ENCODE measurements at regions not wholly inside any gene's neighbourhood (a gene's known extent, or its start where the extent isn't known, plus 50 kb on each side); places are given as distances from the start of the nearest gene placed in this dataset.
A peak's percentile ranks its signal among the peaks of the same experiment; 100 is the strongest.

- no peak for DNase-seq
These were observed 400.7 kb upstream of the TNP1 start for GRCh38 chr2:217260441-217261115.

GRCh38 chr2:217258170-217258569 is 398.3 kb upstream of the TNP1 start:
- DNase-seq = no peak

- peak; percentile 10 for DNase-seq
These were observed 396.4 kb upstream of the TNP1 start for GRCh38 chr2:217256251-217256650.

- DNase-seq = no peak
These were observed 394.2 kb upstream of the TNP1 start for GRCh38 chr2:217254111-217254510.

- no peak for DNase-seq
These were observed 392.3 kb upstream of the TNP1 start for GRCh38 chr2:217252181-217252580.

- no peak for DNase-seq
These were observed 390.2 kb upstream of the TNP1 start for GRCh38 chr2:217250013-217250524.

GRCh38 chr2:217249121-217250012 is 389.5 kb upstream of the TNP1 start:
- DNase-seq = no peak

GRCh38 chr2:217248312-217248935 is 388.6 kb upstream of the TNP1 start:
- DNase-seq = peak; percentile 91

- no peak for DNase-seq
These were observed 387.6 kb upstream of the TNP1 start for GRCh38 chr2:217247476-217247875.

- no peak for DNase-seq
These were observed 386.2 kb upstream of the TNP1 start for GRCh38 chr2:217246108-217246507.

- DNase-seq = no peak
These were observed 385.0 kb upstream of the TNP1 start for GRCh38 chr2:217244815-217245214.

- DNase-seq = no peak
These were observed 383.1 kb upstream of the TNP1 start for GRCh38 chr2:217242947-217243346.

GRCh38 chr2:217231724-217232123 is 371.9 kb upstream of the TNP1 start:
- DNase-seq = no peak

GRCh38 chr2:217231212-217231611 is 371.3 kb upstream of the TNP1 start:
- no peak for DNase-seq

GRCh38 chr2:217228732-217229131 is 368.9 kb upstream of the TNP1 start:
- no peak for DNase-seq

- no peak for DNase-seq
These were observed 367.9 kb upstream of the TNP1 start for GRCh38 chr2:217227794-217228193.

- no peak for DNase-seq
These were observed 365.7 kb upstream of the TNP1 start for GRCh38 chr2:217225596-217225995.

GRCh38 chr2:217223222-217223930 is 363.5 kb upstream of the TNP1 start:
- DNase-seq = peak; percentile 99

- DNase-seq = peak; percentile 96
These were observed 362.5 kb upstream of the TNP1 start for GRCh38 chr2:217222309-217222910.

- DNase-seq = peak; percentile 93
These were observed 360.6 kb upstream of the TNP1 start for GRCh38 chr2:217220228-217221013.

GRCh38 chr2:217219164-217219520 is 359.3 kb upstream of the TNP1 start:
- no peak for DNase-seq
